GM18907 (cell line): ENCODE measurements at regions not wholly inside any gene's neighbourhood (a gene's known extent, or its start where the extent isn't known, plus 50 kb on each side); places are given as distances from the start of the nearest gene placed in this dataset.
A peak's percentile ranks its signal among the peaks of the same experiment; 100 is the strongest.
"Not testable (repeated sequence)": the region's sequence is repeated elsewhere in the genome, so short reads cannot be mapped to it uniquely, and the experiment has no call there.

ENCODE experiments used
- ATAC-seq: cut with Tn5 transposase; IDR thresholded peaks from one replicate; pipeline ENCODE4 v1.9.1; 2021; ENCODE audit warnings: mild to moderate bottlenecking, moderate library complexity; ENCODE audit not compliant: unreplicated experiment

DNA sequence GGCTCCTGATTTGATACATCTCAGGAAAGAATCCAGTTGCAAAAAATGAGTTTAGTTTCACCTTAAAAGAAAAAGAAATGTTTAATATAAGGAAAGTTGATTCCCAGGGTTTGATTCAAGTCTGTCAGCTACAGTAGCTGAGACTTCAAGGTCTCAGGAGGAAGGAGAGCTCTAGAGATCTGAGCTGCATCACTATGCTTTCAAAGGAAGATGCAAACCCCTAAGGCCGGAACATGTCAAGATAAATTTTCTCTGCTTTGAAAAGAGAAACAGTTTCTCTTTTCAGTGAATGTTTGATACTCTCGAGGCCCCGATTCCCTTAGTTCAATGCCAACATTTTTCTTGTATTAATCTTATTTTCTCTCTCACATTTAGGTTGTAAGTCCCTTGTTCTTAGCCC, 128.6 kb downstream of the RGPD3 start:
- no peak for ATAC-seq

DNA sequence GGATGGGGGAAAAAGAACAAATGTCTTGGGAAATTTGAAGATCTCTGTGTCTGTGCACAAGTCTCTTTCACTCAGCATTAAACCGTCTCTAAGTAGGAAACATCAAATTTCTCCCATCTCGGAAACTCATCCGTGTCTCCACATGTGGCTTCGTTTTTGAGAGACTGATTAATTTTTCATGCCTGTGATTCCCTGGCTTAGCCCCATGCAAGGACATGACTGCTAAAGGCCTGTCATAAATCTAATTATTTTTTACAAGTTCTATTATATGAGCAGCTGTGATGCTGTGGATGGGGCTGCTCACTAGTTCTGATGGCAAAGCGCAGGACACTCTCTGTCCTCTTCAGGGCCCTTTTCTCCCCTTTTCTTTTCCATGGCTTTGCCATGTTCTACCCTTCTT, 129.1 kb downstream of the RGPD3 start:
- ATAC-seq = no peak

DNA sequence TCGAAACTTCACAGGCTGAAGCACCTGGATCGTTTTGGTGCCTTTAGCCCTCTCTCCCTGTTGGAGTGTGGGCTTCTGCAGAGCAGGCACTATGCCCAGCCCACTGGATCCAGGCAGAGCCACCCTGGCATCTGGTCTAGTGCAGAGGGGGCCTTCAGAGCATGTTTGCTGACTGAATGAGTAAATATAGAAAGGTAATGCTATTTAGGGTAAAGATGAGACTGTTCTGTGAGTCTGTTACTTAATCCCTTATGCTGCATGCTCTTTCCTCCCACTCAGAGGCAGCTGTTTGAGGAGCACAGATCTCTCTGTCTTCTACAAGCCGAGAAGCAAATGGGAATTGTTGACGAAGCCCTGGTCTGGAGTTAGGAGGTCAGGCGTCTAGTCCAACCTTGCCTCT, 130.2 kb downstream of the RGPD3 start:
- ATAC-seq = no peak

DNA sequence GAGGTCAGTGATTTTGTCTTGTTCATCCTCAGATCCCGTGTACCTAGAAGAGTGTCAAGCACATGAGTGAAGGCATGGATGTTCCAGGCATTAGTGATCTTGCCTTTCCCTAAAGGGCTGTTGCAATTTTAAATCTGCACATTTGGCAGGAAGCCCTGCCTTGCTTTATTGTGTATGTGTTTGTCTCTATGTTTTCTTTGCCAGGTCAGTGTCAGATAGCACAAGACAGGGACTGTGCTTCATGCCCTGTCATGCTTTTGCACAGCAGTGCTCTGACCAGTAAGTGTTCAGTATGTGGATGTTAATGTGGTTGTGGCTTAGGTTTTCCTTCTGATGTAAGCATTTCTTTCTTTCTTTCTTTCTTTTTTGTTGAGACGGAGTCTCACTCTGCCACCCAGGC, 131.5 kb downstream of the RGPD3 start:
- ATAC-seq = no peak

DNA sequence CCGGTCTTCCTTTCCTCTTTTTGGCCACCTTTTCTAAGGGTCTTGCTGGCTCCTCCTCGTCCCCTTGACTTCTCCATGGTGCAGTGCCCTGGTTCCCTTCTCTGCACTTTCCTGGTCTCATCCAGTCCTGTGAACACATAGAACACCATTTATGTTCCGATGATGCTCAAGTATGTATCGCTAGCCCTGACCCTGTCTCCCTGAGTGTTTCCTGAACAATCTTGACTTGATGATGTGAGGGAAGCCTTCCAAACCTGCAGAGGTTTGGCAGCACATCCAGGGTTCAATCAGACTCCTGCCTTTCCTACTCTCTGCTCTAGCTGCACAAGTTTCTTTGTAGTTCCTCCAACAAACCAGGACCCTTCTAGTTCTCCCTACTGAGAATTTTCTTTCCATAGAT, 132.1 kb downstream of the RGPD3 start:
- ATAC-seq = no peak

DNA sequence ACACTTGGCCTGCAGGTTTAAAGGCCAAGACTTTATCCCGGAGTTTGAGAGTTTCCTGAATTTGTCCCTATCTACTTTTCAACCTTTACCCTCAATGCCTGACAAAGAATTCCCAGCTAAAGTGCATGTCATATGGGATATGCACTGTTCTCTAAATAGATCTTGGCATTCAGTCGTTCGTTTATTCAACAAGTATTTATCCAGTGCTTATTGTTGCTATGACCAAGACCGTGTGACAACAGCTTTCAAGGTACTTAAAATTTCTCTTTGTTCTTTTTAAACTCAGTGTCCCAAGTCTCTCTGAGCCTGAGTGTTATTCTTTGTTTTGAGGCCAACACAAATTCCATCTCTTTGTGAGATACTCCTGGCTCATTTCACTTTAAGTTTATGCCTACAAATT, 133.4 kb downstream of the RGPD3 start:
- ATAC-seq = no peak

DNA sequence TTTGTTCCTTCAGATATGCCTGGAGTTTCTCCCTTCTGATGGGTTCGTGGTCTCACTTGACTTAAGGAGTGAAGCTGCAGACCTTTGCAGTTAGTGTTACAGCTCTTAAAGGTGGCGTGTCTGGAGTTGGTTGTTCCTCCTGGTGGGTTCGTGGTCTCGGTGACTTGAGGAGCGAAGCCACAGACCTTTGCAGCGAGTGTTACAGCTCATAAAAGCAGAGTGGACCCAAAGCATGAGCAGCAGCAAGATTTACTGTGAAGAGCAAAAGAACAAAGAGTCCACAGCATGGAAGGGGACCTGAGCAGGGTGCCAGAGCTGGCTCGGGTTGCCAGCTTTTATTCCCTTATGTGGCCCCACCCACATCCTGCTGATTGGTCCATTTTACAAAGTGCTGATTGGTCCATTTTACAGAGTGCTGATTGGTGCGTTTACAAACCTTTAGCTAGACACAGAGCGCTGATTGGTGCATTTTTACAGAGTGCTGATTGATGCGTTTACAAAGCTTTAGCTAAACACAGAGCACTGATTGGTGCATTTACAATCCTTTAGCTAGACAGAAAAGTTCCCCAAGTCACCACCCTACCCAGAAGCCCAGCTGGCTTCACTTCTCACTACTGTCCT, 134.8 kb downstream of the RGPD3 start:
- ATAC-seq = not testable (repeated sequence)

DNA sequence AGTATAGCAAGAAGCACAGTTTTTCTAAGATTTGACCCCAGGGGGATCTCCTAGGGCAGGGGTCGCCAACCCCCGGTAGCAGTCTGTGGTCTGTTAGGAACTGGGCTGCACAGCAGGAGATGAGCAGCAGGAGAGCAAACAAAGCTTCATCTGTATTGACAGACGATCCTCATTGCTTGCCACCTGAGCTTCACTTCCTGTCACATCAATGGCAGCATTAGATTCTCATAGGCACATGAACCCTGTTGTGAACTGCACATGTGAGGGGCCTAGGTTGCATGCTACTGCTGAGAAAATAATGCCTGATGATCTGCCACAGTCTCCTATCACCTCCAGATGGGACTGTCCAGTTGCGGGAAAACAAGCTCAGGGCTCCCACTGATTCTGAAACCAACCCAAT, 136.2 kb downstream of the RGPD3 start:
- ATAC-seq = no peak

DNA sequence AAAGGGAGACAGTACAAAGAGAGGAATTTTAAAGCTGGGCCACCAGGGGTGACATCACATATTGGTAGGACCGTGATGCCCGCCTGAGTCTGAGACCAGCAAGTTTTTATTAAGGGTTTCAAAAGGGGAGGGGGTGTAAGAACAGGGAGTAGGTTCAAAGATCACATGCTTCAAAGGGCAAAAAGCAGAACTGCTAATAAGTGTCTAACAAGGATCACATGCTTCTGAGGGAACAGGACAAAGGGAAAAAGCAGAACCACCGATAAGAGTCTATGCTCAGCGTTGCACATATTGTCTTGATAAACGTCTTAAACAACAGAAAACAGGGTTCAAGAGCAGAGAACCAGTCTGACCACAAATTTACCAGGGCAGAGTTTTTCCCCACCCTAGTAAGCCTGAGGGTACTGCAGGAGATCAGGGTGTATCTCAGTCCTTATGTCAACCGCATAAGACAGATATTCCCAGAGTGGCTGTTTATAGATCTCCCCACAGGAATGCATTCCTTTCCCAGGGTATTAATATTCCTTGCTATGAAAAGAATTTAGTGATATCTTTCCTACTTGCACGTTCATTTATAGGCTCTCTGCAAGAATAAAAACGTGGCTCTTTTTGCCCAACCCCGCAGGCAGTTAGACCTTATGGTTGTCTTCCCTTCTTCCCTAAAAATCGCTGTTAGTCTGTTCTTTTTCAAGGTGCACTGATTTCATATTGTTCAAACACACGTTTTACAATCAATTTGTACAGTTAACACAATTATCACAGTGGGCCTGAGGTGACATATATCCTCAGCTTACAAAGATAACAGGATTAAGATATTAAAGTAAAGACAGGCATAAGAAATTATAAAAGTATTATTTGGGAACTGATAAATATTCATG, 136.5 kb upstream of the UXS1 start:
- not testable (repeated sequence) for ATAC-seq

DNA sequence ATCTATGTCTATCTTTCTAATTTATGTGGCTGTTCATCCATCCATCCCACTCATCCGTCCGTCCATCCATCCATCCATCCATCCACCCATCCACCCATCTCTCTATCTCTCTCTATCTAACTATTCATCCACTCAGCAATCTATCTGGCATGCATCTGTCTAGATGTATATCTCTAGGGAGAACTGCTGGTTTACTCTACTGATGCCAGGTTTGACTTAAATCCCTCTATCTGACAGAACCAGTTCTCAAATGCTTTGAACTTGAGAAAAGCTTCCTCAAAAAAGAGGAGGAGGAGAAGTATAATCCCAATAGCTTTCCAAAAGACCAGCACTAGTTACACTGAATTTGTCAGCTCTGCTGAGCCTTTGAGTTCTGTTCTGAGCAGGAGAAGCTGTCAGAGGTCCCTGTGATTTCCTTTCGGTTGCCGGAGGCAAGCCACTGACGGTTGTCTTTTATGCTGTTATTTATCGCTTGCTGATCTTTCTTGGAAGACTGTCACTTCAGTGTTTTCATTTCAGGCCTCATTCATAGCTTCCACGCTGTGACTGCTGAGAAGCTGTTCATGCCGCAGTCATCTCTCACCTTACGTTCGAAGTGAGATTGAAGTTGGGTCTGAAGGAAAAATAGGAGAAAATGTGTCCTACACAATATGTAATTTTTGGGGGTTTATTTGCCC, 129.4 kb upstream of the UXS1 start:
- ATAC-seq = no peak

DNA sequence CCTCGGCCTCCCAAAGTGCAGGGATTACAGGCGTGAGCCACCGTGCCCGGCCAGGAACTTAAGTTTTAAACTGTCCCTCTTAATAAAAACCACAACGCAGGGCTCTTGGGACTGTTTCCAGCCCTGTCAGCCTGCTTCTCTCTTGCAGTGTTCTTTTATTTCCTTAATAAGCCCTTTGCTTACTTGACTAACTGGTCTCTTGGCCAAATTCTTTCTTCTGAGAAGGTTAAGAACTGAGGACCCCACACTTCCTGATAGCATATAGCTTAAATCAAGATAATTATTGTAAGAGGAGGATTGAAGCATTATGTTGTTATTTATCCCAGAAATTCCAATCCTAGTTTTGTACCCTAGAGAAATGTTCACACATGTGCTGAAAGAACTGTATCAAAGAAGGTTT, 128.2 kb upstream of the UXS1 start:
- ATAC-seq = no peak

DNA sequence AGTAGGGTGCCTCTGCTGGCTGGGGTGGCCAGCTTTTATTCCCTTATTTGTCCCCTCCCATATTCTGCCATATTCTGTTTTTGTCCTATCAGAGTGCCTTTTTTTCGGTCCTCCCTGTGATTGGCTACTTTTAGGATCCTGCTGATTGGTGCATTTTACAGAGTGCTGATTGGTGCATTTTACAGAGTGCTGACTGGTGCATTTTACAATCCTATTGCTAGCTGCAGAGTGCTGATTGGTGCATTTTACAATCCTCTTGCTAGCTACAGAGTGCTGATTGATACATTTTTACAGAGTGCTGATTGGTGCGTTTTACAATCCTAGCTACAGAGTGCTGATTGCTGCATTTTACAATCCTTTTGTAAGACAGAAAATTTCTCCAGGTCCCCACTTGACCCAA, 126.3 kb upstream of the UXS1 start:
- not testable (repeated sequence) for ATAC-seq

DNA sequence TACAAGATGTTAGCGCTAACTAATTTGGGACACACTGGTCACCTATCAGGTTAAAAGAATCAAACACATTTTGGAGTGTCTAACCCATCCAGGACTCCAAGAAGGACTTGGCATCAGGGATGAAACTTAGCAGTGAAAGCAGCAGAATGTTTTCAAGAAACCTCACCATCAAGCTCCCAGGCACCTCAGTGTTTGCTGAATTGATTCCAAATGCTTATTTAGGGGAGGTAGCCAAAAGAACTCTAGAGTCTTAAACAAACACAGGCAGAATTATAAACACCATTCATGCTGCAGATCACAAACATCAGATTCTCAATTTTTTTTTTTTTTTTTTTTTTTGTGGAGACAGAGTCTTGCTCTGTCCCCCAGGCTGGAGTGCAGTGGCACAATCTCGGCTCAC, 122.8 kb upstream of the UXS1 start:
- no peak for ATAC-seq

DNA sequence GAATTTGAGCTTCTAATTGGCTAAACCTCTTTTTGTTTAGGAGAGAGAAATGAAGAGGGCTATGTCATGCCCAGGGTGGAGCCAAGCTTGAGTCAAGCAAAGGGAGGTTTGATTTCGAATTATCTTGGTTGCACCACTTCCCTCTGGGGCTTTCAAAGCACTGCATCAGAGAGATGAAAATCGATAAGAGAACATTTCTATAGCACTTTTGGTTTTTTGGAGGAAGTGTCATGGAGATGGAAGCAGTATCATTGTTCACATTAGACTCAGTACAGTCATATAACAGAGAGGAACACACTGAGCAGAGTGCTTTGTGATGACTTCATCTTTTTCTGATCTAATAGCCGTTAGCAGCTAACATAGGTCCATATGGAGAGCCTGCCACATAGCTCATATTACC, 120.3 kb upstream of the UXS1 start:
- no peak for ATAC-seq

DNA sequence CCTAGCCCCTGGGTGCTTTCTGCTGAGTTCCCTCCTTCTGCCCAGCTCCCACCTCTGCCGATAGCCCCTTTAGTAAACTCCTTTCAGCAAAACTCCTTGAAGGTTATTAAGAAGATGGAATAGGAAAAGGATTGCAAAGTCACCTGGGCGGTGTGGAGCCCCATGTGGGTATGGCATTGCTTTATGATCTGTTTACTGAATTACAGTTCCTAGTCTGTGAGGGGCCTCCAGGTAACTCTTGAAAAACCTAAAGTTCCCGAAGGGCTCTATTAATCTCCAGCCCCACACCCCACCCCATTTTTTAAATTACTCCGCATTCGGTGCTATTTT, 116.9 kb upstream of the UXS1 start:
- ATAC-seq = no peak

DNA sequence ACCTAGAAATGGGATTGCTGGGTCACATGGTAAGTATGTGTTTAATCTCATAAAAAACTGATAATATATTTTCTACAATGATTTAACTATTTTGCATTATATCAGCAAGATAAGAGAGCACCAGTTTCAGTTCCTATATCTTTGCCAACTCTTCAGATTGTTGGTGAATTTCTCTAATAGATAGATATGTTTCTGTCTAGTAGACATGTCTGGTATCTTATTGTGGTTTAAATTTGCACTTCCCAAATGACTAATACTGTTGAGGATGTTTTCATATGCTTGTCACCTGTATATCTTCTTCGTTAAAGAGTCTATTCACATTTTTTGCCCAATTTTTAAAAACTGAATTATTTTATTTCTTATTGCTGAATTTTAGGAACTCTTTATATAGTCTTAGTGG, 113.8 kb upstream of the UXS1 start:
- ATAC-seq = peak; percentile 90

DNA sequence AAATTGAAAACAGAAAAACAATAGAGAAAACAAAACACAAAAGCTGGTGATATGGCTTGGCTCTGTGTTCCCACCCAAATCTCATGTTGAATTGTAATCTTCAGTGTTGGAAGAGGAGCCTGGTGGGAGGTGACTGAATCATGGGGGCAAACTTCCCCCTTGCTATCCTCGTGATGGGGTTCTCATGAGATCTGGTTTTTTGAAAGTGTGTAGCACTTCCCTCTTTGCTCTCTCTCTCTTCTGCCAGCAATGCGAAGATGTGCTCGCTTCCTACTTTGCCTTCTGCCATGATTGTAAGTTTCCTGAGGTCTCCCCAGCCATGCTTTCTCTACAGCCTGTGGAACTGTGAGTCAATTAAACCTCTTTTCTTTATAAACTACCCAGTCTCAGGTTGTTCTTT, 112.3 kb upstream of the UXS1 start:
- ATAC-seq = no peak

DNA sequence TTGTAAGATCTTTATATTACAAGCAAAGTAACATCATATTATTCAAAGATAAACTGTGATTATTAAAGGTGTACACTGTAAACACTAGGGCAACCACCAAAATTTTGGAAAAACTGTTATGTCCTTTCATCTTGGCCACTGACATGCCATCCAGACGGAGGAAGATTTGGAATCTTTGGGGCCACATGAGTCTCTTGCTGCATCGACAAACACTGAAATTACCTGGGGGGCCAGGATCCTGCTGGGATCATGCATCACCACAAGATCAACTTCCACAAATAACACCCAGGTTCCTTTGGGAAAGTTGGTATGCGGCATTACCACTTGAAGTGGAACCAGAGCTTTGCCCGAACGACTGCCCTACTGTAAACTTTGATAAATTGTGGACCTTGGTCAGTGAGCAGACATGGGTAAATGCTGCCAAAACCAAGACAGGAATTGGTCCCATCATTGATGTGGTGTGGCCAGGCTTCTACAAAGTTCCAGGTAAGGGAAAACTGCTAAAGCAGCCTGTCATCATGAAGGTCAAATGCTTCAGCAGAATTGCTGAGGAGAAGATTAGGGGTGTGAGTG, 110.6 kb upstream of the UXS1 start:
- no peak for ATAC-seq

DNA sequence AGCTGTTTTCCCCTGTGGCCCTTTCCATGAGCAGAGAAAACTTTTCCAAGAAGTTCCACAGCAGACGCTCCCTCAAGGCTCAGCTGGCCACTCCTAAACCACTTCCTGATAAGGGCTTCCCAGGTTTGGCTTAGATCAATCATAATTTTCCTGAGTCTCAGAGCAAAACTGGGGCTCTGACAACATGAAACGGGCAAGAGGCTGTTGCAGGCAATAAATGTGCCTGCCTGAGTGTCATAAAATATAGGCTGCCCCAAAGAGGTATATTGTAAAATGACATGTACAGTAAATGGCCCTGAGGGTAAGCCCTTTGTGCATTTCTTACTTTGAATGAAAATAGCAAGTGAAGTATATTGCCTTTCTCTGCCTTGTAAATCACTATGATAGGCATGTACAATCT, 105.6 kb upstream of the UXS1 start:
- no peak for ATAC-seq

DNA sequence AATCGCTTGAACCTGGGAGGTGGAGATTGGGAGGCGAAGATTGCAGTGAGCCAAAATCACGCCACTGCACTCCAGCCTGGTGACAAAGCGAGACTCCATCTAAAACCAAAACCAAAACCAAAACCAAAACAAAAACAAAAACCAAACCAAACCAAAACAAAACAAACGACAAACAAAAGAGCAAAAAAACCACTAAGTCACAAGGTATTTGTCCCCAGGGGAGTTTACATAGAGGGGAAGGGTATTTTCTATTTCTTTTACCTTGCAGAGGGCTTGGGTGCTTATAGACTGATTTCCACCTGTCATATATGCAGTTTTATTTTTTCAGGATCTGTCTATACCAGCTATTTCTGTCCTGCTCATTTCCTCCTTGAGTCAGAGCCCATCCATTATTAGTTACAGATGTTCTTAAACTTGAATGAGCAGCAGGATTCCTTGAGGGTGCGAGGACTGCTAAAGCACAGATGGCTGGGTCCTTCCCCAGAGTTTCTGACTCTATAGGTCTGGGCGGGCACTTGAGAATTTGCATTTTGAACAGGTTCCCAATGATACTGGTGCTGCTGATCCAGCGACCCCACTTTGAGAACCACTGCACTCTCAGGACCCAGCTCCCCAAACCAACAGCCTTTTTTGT, 102.2 kb upstream of the UXS1 start:
- no peak for ATAC-seq

DNA sequence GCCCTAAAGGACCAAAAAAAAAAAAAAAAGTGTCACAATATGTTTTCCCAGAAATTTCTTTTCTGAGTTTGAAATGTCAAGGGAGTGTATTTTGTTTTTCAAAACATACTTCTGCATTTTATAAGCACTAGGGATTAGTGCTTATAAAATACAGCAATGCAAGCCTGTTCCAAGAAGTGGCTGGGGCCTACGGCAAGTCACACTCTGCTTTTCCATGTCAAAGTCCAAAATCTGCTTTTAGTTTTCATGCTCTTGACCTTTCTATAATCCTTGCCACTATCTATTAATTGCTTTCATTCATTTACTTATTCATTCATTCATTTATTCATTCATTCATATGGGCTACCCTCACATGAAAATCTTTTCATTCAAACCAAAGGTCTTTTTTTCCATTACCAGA, 100.1 kb upstream of the UXS1 start:
- ATAC-seq = no peak
